MM.1S (cell line): ENCODE measurements at regions not wholly inside any gene's neighbourhood (a gene's known extent, or its start where the extent isn't known, plus 50 kb on each side); places are given as distances from the start of the nearest gene placed in this dataset.

Experiments
- DNase-seq: peaks from one replicate; pipeline ENCODE4 v3.0.0-alpha.2; 2015
- H2AFZ ChIP-seq: fragments of 300-600 bp; sonication (generic); 2 replicates; pipeline ENCODE4 v1.6.0; 2016; ENCODE audit warnings: antibody characterized with exemption, low read length
- H3F3A ChIP-seq: fragments of 300-600 bp; sonication (generic); 2 replicates; pipeline ENCODE4 v1.6.1; 2016; ENCODE audit warnings: mild to moderate bottlenecking, antibody characterized with exemption, low read length, moderate library complexity, mixed read lengths; ENCODE audit not compliant: insufficient read depth
- H3K27ac ChIP-seq: fragments of 300-600 bp; sonication (generic); 2 replicates; pipeline ENCODE4 v1.5.1; 2016; ENCODE audit warnings: mild to moderate bottlenecking, low read length
- H3K27me3 ChIP-seq: fragments of 300-600 bp; sonication (generic); replicated peaks from 2 replicates; pipeline ENCODE4 v1.6.0; 2016; ENCODE audit warnings: low read length; ENCODE audit not compliant: insufficient read depth
- H3K36me3 ChIP-seq: fragments of 300-600 bp; sonication (generic); replicated peaks from 2 replicates; pipeline ENCODE4 v1.6.1; 2016; ENCODE audit warnings: mild to moderate bottlenecking, low read length, mixed read lengths; ENCODE audit not compliant: insufficient read depth
- H3K4me1 ChIP-seq: fragments of 300-600 bp; sonication (generic); 2 replicates; pipeline ENCODE4 v1.6.1; 2016; ENCODE audit warnings: low read length, mixed read lengths
- H3K4me2 ChIP-seq: fragments of 300-600 bp; sonication (generic); 2 replicates; pipeline ENCODE4 v1.6.0; 2016; ENCODE audit warnings: low read depth, low read length
- H3K4me3 ChIP-seq: fragments of 300-600 bp; sonication (generic); 2 replicates; pipeline ENCODE4 v1.5.1; 2016; ENCODE audit warnings: low read length, mixed read lengths
- H3K79me2 ChIP-seq: fragments of 300-600 bp; sonication (generic); 2 replicates; pipeline ENCODE4 v1.6.1; 2016; ENCODE audit warnings: mixed run types, low read length, mixed read lengths
- H3K9ac ChIP-seq: fragments of 300-600 bp; sonication (generic); 2 replicates; pipeline ENCODE4 v1.6.1; 2016; ENCODE audit warnings: low read length, mixed read lengths
- H3K9me2 ChIP-seq: fragments of 300-600 bp; sonication (generic); replicated peaks from 2 replicates; pipeline ENCODE4 v1.6.1; 2016; ENCODE audit warnings: mild to moderate bottlenecking, low read length, mixed read lengths; ENCODE audit not compliant: insufficient read depth
- H3K9me3 ChIP-seq: fragments of 300-600 bp; sonication (generic); replicated peaks from 2 replicates; pipeline ENCODE4 v1.6.1; 2016; ENCODE audit warnings: mild to moderate bottlenecking, low read length, mixed read lengths; ENCODE audit not compliant: insufficient read depth
- H4K20me1 ChIP-seq: fragments of 300-600 bp; sonication (generic); 2 replicates; pipeline ENCODE4 v1.6.1; 2016; ENCODE audit warnings: mild to moderate bottlenecking, low read length, moderate library complexity, mixed read lengths; ENCODE audit not compliant: insufficient read depth
- EZH2 ChIP-seq: fragments of 300-600 bp; sonication (generic); optimal IDR thresholded peaks from 2 replicates; pipeline ENCODE3; 2017; ENCODE audit warnings: low read depth, mild to moderate bottlenecking, antibody characterized with exemption, low read length, mixed read lengths
- EZH2phosphoT487 ChIP-seq: fragments of 300-600 bp; sonication (generic); IDR thresholded peaks from 2 replicates; pipeline ENCODE4 v1.6.1; 2018; ENCODE audit warnings: antibody characterized with exemption, low read length
- TF ChIP-seq, protein P1 (sequence below): fragments of 300-600 bp; sonication (generic); IDR thresholded peaks from 2 replicates; pipeline ENCODE4 v1.5.1; 2016; ENCODE audit warnings: antibody characterized with exemption, low read length, mixed read lengths

DNA sequence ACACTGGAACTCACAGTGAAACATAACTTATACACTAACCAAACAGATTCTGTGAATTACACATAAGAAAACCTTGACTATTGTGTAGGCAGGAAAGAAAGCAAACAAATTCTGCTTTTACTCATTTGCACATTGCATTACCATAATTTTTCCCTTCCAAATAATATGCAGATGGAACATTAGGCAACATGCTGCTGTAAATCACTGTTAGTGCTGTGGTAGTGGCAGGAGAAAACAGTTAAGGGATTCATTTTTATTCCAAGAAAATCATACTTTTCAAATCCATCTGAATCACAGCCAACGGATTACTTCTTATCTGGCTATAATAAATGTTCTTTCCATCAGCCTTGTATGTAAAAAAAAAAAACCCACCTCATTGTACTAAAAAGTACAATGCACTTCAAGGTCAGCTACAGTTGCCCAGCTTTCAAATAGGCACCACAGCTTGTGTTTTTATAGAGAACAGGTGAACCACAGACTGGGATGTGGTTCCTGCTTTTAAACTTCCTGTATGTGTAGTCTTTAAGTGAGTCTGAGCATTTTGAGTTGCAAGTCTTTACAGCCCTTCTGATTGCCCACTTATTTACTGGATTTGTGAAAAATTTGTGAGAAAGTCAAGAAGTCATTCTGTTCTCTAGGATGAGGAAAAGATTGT is 590.0 kb upstream of the SEMA3D start:
- H3K27me3 ChIP-seq, result no peaks in the 10 kb centered on the region
- no peak overlapping the region for H3K9ac ChIP-seq
- H3K9me3 ChIP-seq, result 0 out of 2 replicates have a peak, but pooled peaks cover 3% of the 10 kb centered on the region
- no peak overlapping the region for H3K4me2 ChIP-seq
- no peak for TF ChIP-seq EZH2phosphoT487
- TF ChIP-seq EZH2, result no peak
- TF ChIP-seq, protein P1, sequence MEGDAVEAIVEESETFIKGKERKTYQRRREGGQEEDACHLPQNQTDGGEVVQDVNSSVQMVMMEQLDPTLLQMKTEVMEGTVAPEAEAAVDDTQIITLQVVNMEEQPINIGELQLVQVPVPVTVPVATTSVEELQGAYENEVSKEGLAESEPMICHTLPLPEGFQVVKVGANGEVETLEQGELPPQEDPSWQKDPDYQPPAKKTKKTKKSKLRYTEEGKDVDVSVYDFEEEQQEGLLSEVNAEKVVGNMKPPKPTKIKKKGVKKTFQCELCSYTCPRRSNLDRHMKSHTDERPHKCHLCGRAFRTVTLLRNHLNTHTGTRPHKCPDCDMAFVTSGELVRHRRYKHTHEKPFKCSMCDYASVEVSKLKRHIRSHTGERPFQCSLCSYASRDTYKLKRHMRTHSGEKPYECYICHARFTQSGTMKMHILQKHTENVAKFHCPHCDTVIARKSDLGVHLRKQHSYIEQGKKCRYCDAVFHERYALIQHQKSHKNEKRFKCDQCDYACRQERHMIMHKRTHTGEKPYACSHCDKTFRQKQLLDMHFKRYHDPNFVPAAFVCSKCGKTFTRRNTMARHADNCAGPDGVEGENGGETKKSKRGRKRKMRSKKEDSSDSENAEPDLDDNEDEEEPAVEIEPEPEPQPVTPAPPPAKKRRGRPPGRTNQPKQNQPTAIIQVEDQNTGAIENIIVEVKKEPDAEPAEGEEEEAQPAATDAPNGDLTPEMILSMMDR, result no peak
- no peak overlapping the region for H2AFZ ChIP-seq
- H3K4me1 ChIP-seq, result no peaks in the 10 kb centered on the region
- no peaks in the 10 kb centered on the region for H3K36me3 ChIP-seq
- peak; percentile 41 for DNase-seq
- H3F3A ChIP-seq, result no peaks in the 10 kb centered on the region
- no peak overlapping the region for H3K27ac ChIP-seq
- no peaks in the 10 kb centered on the region for H4K20me1 ChIP-seq
- no peaks in the 10 kb centered on the region for H3K9me2 ChIP-seq
- no peaks in the 10 kb centered on the region for H3K79me2 ChIP-seq
- H3K4me3 ChIP-seq, result no peak overlapping the region

DNA sequence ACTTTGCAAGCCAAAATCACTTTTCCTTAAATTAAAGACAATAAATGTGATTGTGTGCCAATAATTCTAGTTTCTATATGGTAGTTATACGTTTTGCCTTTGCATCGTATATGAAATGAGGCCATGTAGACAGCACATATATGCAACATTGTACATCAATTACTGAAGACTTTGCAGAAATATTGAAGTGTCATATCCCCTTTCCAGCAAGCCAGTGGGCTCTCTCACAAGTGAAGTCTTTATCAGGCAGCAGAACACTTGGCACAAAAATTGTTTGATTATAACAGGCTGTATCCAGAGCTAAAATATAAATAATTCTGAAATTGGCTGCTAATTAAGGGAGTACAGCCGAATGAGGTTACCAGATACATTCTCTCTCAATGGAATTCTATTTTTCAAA is 588.6 kb upstream of the SEMA3D start:
- no peak for DNase-seq
- H3K27me3 ChIP-seq, result no peaks in the 10 kb centered on the region
- H3K36me3 ChIP-seq, result no peaks in the 10 kb centered on the region
- no peak overlapping the region for H3K4me2 ChIP-seq
- no peak overlapping the region for H3K27ac ChIP-seq
- H4K20me1 ChIP-seq, result no peaks in the 10 kb centered on the region
- no peaks in the 10 kb centered on the region for H3K9me2 ChIP-seq
- no peak overlapping the region for H3K9ac ChIP-seq
- no peak overlapping the region for H2AFZ ChIP-seq
- no peak for TF ChIP-seq EZH2phosphoT487
- TF ChIP-seq EZH2, result no peak
- TF ChIP-seq, protein P1, result no peak
- H3K4me3 ChIP-seq, result no peak overlapping the region
- H3K4me1 ChIP-seq, result no peaks in the 10 kb centered on the region
- H3F3A ChIP-seq, result no peaks in the 10 kb centered on the region
- no peaks in the 10 kb centered on the region for H3K79me2 ChIP-seq
- H3K9me3 ChIP-seq, result 0 out of 2 replicates have a peak, but pooled peaks cover 3% of the 10 kb centered on the region

DNA sequence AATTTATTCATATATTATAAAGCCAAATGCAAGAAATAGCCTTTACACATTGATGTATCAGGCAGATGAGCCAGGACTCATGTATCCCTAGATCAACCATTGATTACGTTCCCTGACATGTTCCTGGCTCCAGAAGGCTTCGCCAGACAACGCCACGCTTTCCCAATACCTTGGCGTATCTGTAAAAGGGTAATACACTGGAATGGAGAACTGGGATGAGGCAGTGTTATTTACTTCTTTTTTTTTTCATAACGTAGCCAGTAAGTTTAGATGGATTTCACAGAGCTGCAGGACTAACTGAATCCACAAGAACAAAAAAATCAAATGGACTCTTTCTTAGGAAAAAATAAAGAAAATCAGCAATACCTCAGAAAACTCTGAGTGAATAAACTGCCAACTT is 588.1 kb upstream of the SEMA3D start:
- Histone ChIP-seq H3K36me3 (no peaks in the 10 kb centered on the region), H3K9me3 (0 out of 2 replicates have a peak, but pooled peaks cover 3% of the 10 kb centered on the region), H3K79me2 (no peaks in the 10 kb centered on the region), H3K27me3 (no peaks in the 10 kb centered on the region), H4K20me1 (no peaks in the 10 kb centered on the region), H3K9me2 (no peaks in the 10 kb centered on the region), H3K4me3 (no peak overlapping the region), H3K27ac (no peak overlapping the region), H3K9ac (no peak overlapping the region), H2AFZ (no peak overlapping the region), H3F3A (no peaks in the 10 kb centered on the region), H3K4me2 (no peak overlapping the region), H3K4me1 (no peaks in the 10 kb centered on the region)
- DNase-seq, result no peak
- no peak for TF ChIP-seq EZH2phosphoT487
- no peak for TF ChIP-seq EZH2
- TF ChIP-seq, protein P1, result no peak
